Esophagus muscularis mucosa (tissue), 3 donors: ENCODE measurements at regions not wholly inside any gene's neighbourhood (a gene's known extent, or its start where the extent isn't known, plus 50 kb on each side); places are given as distances from the start of the nearest gene placed in this dataset.

Source experiments
- POLR2A ChIP-seq: fragments of 450-650 bp; IDR thresholded peaks from one replicate; pipeline ENCODE4 v1.6.1; 2017; ENCODE audit warnings: antibody characterized with exemption, moderate library complexity, mild to moderate bottlenecking, low read depth
- POLR2AphosphoS5 ChIP-seq, 2 donors: sonication (generic); formaldehyde crosslinking; IDR thresholded peaks; one replicate each; pipeline ENCODE4 v1.6.1; 2017; ENCODE audit warnings: antibody characterized with exemption in 2 of 2
- TF ChIP-seq, protein P1 (sequence below), 3 experiments: fragments of 200-600 bp in 2 of 3; fragments of 450-650 bp in 1 of 3; sonication (generic) in 2 of 3; IDR thresholded peaks; one replicate each; pipeline ENCODE4 v1.5.1; 2017 to 2019; ENCODE audit warnings: antibody characterized with exemption in 3 of 3, mild to moderate bottlenecking in 2 of 3, moderate library complexity in 1 of 3

DNA sequence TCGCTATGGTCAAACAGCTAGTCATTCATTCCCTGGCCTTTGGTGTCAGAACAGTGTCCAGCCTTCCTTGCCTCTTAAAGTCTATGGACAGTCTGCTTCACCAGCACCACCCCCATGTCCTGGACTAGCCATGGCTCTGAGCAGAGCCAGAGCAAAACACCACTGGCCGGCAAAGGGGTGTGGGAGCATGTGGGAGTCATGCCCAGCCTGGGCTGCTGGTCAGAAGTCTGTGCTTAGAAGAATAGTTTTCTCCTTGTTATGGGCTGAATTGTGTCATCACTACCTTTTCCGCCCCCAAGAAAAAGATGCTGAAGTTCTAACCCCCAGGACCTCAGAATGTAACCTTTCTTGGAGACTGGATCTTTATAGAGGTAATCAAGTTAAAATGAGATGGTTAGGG lies 132.9 kb upstream of the LPP start:
- TF ChIP-seq, protein P1, sequence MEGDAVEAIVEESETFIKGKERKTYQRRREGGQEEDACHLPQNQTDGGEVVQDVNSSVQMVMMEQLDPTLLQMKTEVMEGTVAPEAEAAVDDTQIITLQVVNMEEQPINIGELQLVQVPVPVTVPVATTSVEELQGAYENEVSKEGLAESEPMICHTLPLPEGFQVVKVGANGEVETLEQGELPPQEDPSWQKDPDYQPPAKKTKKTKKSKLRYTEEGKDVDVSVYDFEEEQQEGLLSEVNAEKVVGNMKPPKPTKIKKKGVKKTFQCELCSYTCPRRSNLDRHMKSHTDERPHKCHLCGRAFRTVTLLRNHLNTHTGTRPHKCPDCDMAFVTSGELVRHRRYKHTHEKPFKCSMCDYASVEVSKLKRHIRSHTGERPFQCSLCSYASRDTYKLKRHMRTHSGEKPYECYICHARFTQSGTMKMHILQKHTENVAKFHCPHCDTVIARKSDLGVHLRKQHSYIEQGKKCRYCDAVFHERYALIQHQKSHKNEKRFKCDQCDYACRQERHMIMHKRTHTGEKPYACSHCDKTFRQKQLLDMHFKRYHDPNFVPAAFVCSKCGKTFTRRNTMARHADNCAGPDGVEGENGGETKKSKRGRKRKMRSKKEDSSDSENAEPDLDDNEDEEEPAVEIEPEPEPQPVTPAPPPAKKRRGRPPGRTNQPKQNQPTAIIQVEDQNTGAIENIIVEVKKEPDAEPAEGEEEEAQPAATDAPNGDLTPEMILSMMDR (IDR thresholded peaks at IDR 0.05), result no peak
- TF ChIP-seq POLR2A, result no peak
- no peak for TF ChIP-seq POLR2AphosphoS5 (IDR thresholded peaks at IDR 0.05)
